Activated T-cell treated with anti-CD3 and anti-CD28 coated beads, Interleukin-2, amount 50 U/mL, for 4 hours (primary cell): ENCODE measurements at regions not wholly inside any gene's neighbourhood (a gene's known extent, or its start where the extent isn't known, plus 50 kb on each side); places are given as distances from the start of the nearest gene placed in this dataset.

Experiments
- ATAC-seq, 2 donors: fragments of 200-7000 bp; cut with Tn5 transposase; one replicate each; pipeline ENCODE4 v1.10.0; 2021
- DNase-seq: peaks from one replicate; pipeline ENCODE4 v3.0.0-alpha.2; 2020
- H3K27me3 Mint-ChIP-seq: one replicate; pipeline ENCODE4 v1.8.0; 2021; ENCODE audit warnings: low read depth, mixed read lengths
- H3K36me3 Mint-ChIP-seq: one replicate; pipeline ENCODE4 v1.8.0; 2022; ENCODE audit warnings: mixed read lengths; ENCODE audit not compliant: insufficient read depth
- H3K4me1 Mint-ChIP-seq: one replicate; pipeline ENCODE4 v1.8.0; 2021; ENCODE audit warnings: low read depth, mixed read lengths
- H3K4me3 Mint-ChIP-seq: one replicate; pipeline ENCODE4 v1.8.0; 2021; ENCODE audit warnings: mild to moderate bottlenecking, moderate library complexity, mixed read lengths
- H3K9me3 Mint-ChIP-seq: one replicate; pipeline ENCODE4 v1.8.0; 2021; ENCODE audit warnings: mixed read lengths

DNA sequence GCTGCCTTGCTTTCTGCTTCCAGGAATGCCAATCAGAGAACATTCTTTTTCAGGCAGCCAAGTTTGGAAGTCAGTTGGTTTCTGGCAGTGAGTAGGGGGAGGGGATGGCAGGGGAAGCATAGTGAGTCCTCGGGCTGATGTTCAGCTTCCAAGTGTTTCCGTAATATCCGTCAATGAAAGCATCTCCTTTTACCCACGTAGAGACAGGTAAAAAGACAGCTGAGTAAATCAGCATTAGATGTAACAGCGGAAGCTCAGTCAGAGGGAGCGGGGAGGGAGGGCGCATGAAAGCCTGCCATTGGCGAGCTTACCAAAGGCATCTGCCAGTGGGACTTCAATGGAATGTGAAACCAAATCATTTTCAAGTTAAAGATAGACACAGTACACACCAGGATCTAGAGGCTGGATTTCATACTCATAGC lies 117.1 kb upstream of the DTNA start:
- no peaks in the 10 kb centered on the region for H3K9me3 Mint-ChIP-seq
- H3K4me3 Mint-ChIP-seq: no peak overlapping the region
- DNase-seq: no peak
- no peaks in the 10 kb centered on the region for H3K36me3 Mint-ChIP-seq
- no peaks in the 10 kb centered on the region for H3K4me1 Mint-ChIP-seq
- ATAC-seq: no peak
- no peaks in the 10 kb centered on the region for H3K27me3 Mint-ChIP-seq

DNA sequence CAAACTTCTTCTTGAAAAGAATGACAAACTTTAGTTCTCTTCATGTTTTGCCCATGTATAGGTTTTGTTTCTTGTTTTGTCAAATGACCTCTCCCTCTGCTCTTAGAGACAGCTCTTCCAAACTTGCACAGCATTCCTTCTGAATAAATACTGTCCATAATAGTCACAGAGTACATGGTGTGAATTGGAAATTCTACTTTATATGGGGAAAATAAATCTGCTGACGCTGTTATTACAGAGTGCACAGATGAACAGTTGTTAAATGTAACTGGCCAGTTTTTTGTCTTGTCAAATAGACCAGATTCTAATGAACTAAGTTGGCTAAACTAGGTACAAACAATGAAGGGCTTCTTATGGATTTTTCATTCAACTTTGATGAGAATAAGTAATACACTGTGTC lies 115.8 kb upstream of the DTNA start:
- no peak for ATAC-seq
- Mint-ChIP-seq H3K4me3 (no peak overlapping the region), H3K36me3 (no peaks in the 10 kb centered on the region), H3K4me1 (no peaks in the 10 kb centered on the region), H3K9me3 (no peaks in the 10 kb centered on the region), H3K27me3 (no peaks in the 10 kb centered on the region)
- DNase-seq: no peak

DNA sequence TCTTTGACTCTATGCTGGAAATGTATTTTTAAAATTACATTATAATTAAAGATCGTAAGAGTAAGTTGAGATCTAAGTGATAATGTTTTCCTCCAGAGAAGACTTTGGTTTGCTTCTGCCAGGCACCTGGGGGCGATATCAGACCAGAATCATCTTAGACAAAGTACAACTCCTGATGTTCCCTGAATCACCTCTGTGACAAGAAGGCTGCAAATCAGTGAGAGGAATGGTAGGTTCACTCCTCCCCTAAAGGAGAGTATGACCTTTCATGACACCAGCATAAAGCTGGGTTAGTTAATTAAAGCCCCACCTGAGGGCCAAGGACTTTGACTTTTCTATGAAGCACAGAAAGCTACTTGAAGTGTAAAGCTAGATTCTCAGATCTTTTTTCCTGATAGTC lies 114.4 kb upstream of the DTNA start:
- H3K4me1 Mint-ChIP-seq: no peaks in the 10 kb centered on the region
- DNase-seq: no peak
- no peaks in the 10 kb centered on the region for H3K27me3 Mint-ChIP-seq
- H3K9me3 Mint-ChIP-seq: no peaks in the 10 kb centered on the region
- no peak for ATAC-seq
- H3K4me3 Mint-ChIP-seq: no peak overlapping the region
- H3K36me3 Mint-ChIP-seq: no peaks in the 10 kb centered on the region

DNA sequence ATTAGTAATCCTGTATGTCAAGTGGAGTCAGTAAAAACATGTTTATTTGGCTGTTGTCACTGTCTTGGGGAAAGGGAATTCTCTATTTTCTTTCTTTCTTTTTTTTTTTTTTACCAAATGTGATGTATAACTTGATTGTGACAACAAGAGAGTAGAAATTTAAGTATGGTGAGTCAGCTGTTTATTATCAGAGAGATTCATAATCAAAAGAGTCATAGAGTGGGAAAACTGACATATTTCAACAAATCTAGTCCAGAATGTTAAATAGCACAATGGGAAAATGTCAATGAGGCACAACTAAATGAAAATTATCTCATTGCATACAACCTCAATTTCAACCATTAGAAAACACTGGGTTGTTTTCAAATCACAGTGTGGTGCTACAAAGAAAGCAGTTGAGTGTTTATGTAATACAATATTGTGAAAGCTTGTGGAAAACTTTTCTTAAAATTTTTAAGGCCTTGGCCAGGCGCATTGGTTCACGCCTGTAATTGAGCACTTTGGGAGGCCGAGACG lies 111.9 kb upstream of the DTNA start:
- no peak overlapping the region for H3K4me3 Mint-ChIP-seq

DNA sequence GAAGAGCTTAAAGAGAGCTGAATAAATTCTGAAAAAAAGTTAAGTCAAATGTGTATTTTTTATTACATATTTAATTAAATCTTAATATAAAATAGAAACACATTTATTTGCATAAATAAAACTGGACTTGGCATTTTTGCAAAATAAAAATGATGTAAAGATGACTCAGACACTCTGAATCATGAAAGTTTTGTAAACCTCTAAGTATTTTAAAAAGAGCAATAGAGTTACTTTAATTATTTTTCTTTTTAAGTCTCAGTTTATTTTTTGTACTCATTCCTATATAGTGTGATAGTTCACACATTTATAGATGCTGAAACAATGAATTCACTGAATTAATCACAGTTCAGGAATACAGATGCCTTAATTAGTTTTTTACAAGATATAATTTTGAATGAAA lies 109.9 kb upstream of the DTNA start:
- Mint-ChIP-seq H3K9me3 (no peaks in the 10 kb centered on the region), H3K4me3 (no peak overlapping the region)
- ATAC-seq: no peak

More for the DNA sequence above, 111.9 kb upstream of the DTNA start:
- no peaks in the 10 kb centered on the region for H3K27me3 Mint-ChIP-seq
- H3K36me3 Mint-ChIP-seq: no peaks in the 10 kb centered on the region
- H3K4me1 Mint-ChIP-seq: no peaks in the 10 kb centered on the region
- no peak for DNase-seq
- no peaks in the 10 kb centered on the region for H3K9me3 Mint-ChIP-seq
- ATAC-seq: no peak

DNA sequence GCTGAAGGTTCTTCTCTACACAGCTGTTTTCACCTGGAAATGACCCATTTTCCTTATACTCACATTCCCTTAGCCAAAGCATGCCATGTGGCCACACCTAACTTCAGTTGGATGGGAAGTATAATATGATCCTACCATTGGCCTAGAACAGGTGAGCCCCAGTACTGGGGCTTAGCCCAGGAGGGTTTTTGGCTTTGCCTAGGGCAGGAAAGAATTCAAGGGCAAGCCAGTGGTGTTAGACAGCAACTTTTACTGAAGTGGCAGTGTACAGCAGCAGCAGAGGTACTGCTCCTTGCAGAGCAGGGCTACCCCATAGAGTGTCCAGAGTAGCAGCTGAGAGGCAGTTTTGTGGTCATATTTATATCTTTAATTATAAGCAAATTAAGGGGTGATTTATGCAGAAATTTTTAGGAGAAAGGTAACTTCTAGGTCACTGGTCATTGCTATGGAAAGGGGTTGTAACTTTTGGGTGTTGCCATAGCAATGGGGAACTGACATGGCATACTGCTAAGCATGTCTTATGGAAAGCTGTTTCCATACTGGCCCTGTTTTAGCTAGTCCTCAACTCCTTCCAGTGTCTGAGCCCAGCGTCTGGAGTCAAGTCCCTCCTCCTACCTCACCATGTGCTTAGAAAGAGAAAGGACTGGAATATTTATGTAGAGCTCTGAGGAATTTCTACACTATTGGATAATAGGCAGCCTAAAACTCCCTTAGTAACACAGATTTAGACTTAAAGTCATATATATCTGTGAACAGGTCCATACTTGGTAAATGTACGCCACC lies 109.0 kb upstream of the DTNA start:
- ATAC-seq: no peak
- no peaks in the 10 kb centered on the region for H3K36me3 Mint-ChIP-seq
- H3K9me3 Mint-ChIP-seq: no peaks in the 10 kb centered on the region
- no peaks in the 10 kb centered on the region for H3K27me3 Mint-ChIP-seq
- no peak for DNase-seq
- no peak overlapping the region for H3K4me3 Mint-ChIP-seq
- no peaks in the 10 kb centered on the region for H3K4me1 Mint-ChIP-seq

More for the DNA sequence above, 109.9 kb upstream of the DTNA start:
- H3K36me3 Mint-ChIP-seq: no peaks in the 10 kb centered on the region
- DNase-seq: no peak
- no peaks in the 10 kb centered on the region for H3K27me3 Mint-ChIP-seq
- H3K4me1 Mint-ChIP-seq: no peaks in the 10 kb centered on the region

DNA sequence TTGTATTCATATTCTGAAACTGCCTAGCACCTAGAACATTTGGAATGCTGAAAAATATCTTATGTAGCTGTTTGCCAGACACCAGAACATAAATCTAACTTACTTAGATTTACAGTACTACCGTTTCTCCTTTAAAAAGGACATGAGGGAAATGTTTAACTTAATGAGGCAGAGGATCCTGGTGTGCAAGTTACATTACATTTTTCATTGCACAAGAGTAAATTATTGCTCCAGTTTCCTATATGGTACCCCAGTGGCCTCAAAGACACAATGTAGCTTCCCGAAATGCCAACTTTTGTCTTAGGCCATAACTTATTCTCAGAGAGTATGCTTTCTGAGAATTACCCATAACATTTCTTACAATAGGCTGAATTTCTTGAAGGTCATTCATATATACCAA lies 105.5 kb upstream of the DTNA start:
- no peaks in the 10 kb centered on the region for H3K36me3 Mint-ChIP-seq
- no peak for ATAC-seq
- no peaks in the 10 kb centered on the region for H3K4me1 Mint-ChIP-seq
- no peaks in the 10 kb centered on the region for H3K27me3 Mint-ChIP-seq
- H3K4me3 Mint-ChIP-seq: no peak overlapping the region
- no peak for DNase-seq
- peaks cover 4% of the 10 kb centered on the region for H3K9me3 Mint-ChIP-seq

DNA sequence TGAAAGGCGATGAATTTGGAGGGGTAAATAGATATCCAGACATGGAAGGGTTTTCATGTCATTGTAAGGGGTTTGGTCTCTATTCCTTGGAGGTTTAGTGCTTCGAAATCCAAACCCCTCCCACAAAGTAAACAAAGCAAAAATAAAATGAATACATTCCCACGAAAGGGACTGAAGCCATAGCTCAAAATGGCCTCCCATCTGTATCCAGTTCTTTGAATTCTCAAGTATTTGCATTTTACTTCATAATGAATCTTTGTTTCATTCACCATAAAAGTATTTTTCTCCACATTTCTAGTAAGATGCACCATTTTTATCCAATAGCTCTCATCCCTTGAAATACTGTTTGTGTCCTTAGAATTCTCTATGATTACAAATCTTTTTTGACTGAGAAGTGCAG lies 103.2 kb upstream of the DTNA start:
- ATAC-seq: no peak
- Mint-ChIP-seq H3K27me3 (no peaks in the 10 kb centered on the region), H3K4me3 (no peak overlapping the region)

DNA sequence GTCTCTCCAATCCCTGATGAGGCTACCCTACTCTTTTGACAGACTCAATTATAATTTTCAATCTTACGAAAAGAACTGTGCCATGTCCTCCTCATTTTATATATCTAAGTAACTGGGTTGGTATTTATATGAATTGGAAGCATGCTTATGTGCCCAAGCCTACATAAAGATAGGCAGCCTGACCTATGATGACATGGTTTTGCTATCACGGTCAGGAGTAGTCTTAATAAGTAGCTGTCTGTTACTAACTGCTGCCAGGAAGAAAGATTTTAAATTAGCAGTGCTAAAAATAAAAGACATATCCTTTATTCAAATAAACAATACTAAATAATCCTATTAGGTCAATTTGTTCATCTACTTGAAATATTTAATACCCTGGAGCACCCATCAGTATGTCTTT lies 102.0 kb upstream of the DTNA start:
- DNase-seq (no peak), ATAC-seq (no peak)
- no peak overlapping the region for H3K4me3 Mint-ChIP-seq
- H3K27me3 Mint-ChIP-seq: no peaks in the 10 kb centered on the region
- peaks cover 4% of the 10 kb centered on the region for H3K9me3 Mint-ChIP-seq
- H3K4me1 Mint-ChIP-seq: no peaks in the 10 kb centered on the region
- H3K36me3 Mint-ChIP-seq: no peaks in the 10 kb centered on the region

More for the DNA sequence above, 103.2 kb upstream of the DTNA start:
- DNase-seq: no peak
- no peaks in the 10 kb centered on the region for H3K4me1 Mint-ChIP-seq
- H3K9me3 Mint-ChIP-seq: peaks cover 4% of the 10 kb centered on the region
- no peaks in the 10 kb centered on the region for H3K36me3 Mint-ChIP-seq

DNA sequence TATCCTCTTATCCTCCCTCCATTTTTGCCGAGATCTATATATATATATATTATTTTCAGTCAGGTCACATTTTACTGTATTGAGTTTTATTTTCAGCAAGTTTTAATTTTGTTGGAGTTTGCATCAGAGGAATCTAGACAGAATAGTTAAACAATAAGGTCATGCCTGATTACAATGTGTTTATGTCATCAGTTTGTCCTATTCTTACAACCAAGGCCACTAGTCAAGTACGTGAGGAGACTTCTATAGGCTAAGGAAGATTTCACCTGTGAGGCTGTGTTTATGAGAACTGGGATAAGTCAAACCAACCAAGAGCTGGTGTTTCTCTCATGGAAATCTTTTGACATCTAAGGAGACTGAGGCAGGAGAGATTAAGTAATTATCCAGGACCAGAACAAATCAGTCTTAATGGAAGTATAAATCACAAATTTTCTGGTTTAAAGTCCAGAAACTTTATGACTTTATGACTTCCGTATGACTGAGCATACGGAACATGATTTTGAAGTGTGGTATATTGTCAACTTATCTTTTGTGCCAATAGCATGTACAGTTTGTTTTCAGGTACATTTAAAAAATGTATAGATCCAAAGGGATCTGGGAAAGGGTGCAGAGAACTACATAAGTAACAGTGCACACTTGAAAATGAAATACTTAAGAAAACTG lies 100.0 kb upstream of the DTNA start:
- H3K36me3 Mint-ChIP-seq: no peaks in the 10 kb centered on the region
- no peak overlapping the region for H3K4me3 Mint-ChIP-seq
- no peaks in the 10 kb centered on the region for H3K4me1 Mint-ChIP-seq
- DNase-seq (no peak), ATAC-seq (no peak)
- peaks cover 4% of the 10 kb centered on the region for H3K9me3 Mint-ChIP-seq
- H3K27me3 Mint-ChIP-seq: no peaks in the 10 kb centered on the region

DNA sequence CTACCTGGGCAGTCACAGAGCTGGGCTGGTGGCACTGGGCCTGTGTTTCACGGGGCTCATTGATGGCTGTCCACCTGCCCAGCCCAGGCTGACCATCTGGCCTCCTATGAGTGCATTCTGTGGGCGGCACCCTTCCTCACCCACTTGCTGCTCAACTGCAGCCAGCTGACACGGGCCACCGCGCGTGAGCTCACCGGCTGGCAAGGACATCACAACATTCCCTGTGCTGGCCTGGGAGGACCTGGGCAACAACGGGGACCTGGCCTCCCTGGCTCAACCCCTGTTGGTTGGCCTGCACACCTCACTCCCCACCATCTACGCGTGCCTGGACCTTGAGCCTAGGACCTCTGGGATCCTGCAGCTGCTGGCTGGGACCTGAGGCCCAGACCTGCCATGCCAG lies 98.2 kb upstream of the DTNA start:
- ATAC-seq: no peak
- Mint-ChIP-seq H3K9me3 (peaks cover 4% of the 10 kb centered on the region), H3K4me1 (no peaks in the 10 kb centered on the region), H3K4me3 (no peak overlapping the region), H3K36me3 (no peaks in the 10 kb centered on the region), H3K27me3 (no peaks in the 10 kb centered on the region)
- DNase-seq: no peak

DNA sequence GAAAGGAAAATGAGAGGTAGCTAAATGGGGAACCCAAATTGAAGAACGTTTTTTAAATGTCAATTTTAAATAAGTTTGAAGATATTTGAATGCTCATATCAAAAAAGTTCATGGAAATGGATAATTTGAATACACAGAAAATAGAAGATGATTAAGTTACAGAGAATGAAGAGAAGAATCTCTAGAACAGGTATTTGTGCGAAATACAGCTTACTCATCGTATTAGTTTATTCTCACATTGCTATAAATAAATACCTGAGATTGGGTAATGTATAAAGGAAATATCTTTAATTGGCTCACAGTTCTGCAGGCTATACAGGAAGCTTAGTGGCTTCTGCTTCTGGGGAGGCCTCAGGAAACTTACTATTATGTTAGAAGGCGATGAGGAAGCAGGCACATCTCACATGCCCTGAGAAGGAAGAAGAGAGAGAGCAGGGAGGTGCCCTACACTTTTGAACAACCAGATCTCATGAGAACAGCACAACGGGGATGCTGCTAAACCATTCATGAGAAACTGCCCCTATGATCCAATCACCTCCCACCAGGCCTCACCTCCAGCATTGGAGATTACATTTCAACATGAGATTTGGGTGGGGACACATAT lies 89.7 kb upstream of the DTNA start:
- H3K36me3 Mint-ChIP-seq: no peaks in the 10 kb centered on the region
- no peak overlapping the region for H3K4me3 Mint-ChIP-seq
- ATAC-seq (no peak), DNase-seq (no peak)
- H3K4me1 Mint-ChIP-seq: no peaks in the 10 kb centered on the region
- no peaks in the 10 kb centered on the region for H3K27me3 Mint-ChIP-seq
- H3K9me3 Mint-ChIP-seq: peaks cover 11% of the 10 kb centered on the region

DNA sequence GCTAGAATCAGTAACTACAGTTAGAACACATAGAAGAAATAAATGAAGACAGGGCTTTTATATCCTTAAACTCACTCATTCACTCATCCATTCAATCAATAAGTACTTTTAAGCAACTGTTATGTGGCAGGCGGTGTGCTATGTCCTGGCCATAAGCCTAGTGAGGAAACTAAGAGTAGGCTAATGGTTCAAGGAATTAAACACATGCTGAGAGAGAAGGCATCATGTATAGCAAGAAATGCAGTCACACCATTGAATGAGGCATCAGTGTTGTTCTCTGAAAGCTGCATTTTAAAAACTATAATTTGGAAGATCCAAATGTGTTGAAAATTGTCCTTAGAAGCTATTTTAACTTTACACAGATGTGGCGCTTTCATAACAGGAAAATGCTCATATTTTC lies 86.5 kb upstream of the DTNA start:
- H3K4me3 Mint-ChIP-seq: no peak overlapping the region
- no peaks in the 10 kb centered on the region for H3K27me3 Mint-ChIP-seq
- H3K9me3 Mint-ChIP-seq: peaks cover 6% of the 10 kb centered on the region
- H3K4me1 Mint-ChIP-seq: no peaks in the 10 kb centered on the region
- DNase-seq: no peak
- no peak for ATAC-seq
- no peaks in the 10 kb centered on the region for H3K36me3 Mint-ChIP-seq

DNA sequence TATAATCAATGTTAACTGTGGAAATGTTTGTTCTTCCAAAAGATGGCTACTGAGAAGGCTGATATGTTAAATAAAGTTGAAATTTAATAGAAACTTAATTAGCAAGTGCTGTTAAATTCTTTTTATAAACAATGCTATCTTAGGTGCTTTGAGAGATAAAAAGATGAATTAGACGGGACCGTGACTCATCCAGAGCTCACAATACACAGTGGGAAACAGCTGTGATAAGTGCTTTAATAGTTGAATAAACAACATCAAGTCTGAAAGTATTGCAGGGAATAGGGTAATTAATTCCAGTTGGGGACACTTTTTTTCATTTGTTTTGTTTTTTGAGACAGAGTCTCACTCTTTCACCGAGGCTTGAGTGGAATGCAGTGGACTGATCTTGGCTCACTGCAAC lies 85.5 kb upstream of the DTNA start:
- Mint-ChIP-seq H3K4me1 (no peaks in the 10 kb centered on the region), H3K9me3 (peaks cover 6% of the 10 kb centered on the region), H3K4me3 (no peak overlapping the region), H3K36me3 (no peaks in the 10 kb centered on the region), H3K27me3 (no peaks in the 10 kb centered on the region)
- no peak for DNase-seq
- ATAC-seq: no peak
